K562 (cell line): ENCODE measurements at regions not wholly inside any gene's neighbourhood (a gene's known extent, or its start where the extent isn't known, plus 50 kb on each side); places are given as distances from the start of the nearest gene placed in this dataset.

ENCODE experiments used
- ATAC-seq: fragments of 200-7000 bp; cut with Tn5 transposase; 3 replicates; pipeline ENCODE4 v1.9.1; 2020; ENCODE audit warnings: moderate library complexity
- BruUV-seq: library from RNA; stranded (reverse); fragments of 400-500 nt; replicated peaks from 2 replicates; lab custom pipeline; 2021; lab: Mats Ljungman, UMichigan
- CTCF ChIA-PET: fragments of 300-600 bp; formaldehyde crosslinking; extraction: SDS; loops from one replicate; lab custom pipeline; 2021; ENCODE audit warnings: low intra/inter-chr PET ratio; lab: Yijun Ruan, JAX
- POLR2A ChIA-PET: fragments of 300-600, 350-650 bp; sonication (Branson Sonifier 250); formaldehyde crosslinking; extraction: SDS; loops from one replicate; lab custom pipeline; 2021; ENCODE audit warnings: antibody characterized with exemption, inconsistent platforms; lab: Yijun Ruan, JAX
- DNase-seq, 4 experiments: peaks; one replicate each; pipeline versions ENCODE4 v3.0.0 to v3.0.0-alpha.2; 2011 to 2018; ENCODE audit warnings: low spot score in 3 of 4, mixed read lengths in 3 of 4; ENCODE audit errors: extremely low read depth in 1 of 4
- FAIRE-seq: peaks from 2 replicates; lab custom pipeline; 2011; peaks lifted over from hg19 to GRCh38; lab: Jason Lieb, UNC
- H2AFZ ChIP-seq: 2 replicates; pipeline ENCODE4 v1.6.0; 2011; ENCODE audit warnings: low read depth, low read length, control low read depth, inconsistent platforms
- H3K27ac ChIP-seq: fragments of 200-600 bp; 3 replicates; pipeline ENCODE4 v1.8.0; 2011; ENCODE audit warnings: low read depth, mild to moderate bottlenecking, control low read depth, inconsistent platforms, low read length, moderate library complexity, mixed read lengths; ENCODE audit errors: extremely low read depth
- H3K27me3 ChIP-seq, 2 experiments: fragments of 300-600 bp in 1 of 2; 2 replicates in 1 of 2; 3 replicates in 1 of 2; pipeline versions ENCODE4 v1.6.0 to v1.8.0; 2011; ENCODE audit warnings: inconsistent platforms in 2 of 2, low read length in 2 of 2, mild to moderate bottlenecking in 1 of 2, mixed read lengths in 1 of 2, moderate library complexity in 1 of 2; ENCODE audit not compliant: control insufficient read depth in 2 of 2, insufficient read depth in 2 of 2
- H3K36me3 ChIP-seq: fragments of 300-600 bp; 3 replicates; pipeline ENCODE4 v1.8.0; 2011; ENCODE audit warnings: mild to moderate bottlenecking, low read length, inconsistent platforms; ENCODE audit not compliant: control insufficient read depth, insufficient read depth
- H3K4me1 ChIP-seq, 2 experiments: fragments of 200-600 bp in 1 of 2; replicated peaks in 1 of 2; 2 replicates in 1 of 2; 3 replicates in 1 of 2; pipeline versions ENCODE4 v1.5.1 to v1.8.0; 2011; ENCODE audit warnings: inconsistent platforms in 2 of 2, low read length in 2 of 2, mild to moderate bottlenecking in 1 of 2, mixed read lengths in 1 of 2, moderate library complexity in 1 of 2; ENCODE audit not compliant: control insufficient read depth in 2 of 2, insufficient read depth in 2 of 2
- H3K4me2 ChIP-seq: 2 replicates; pipeline ENCODE4 v1.6.1; 2011; ENCODE audit warnings: low read length, control low read depth, inconsistent platforms, mixed read lengths; ENCODE audit not compliant: insufficient read depth
- H3K4me3 ChIP-seq: fragments of 200-600 bp; sonication (generic), shearing (Covaris generic); 2 replicates; pipeline ENCODE4 v1.5.1; 2016; ENCODE audit warnings: control low read depth, inconsistent platforms
- H3K79me2 ChIP-seq: fragments of 200-600 bp; 3 replicates; pipeline ENCODE4 v1.8.0; 2011; ENCODE audit warnings: low read length, inconsistent platforms; ENCODE audit not compliant: control insufficient read depth, insufficient read depth
- H3K9ac ChIP-seq, 2 experiments: 2 replicates each; pipeline versions ENCODE4 v1.6.0 to v1.6.1; 2011; ENCODE audit warnings: low read depth in 2 of 2, low read length in 2 of 2, control low read depth in 1 of 2, inconsistent platforms in 1 of 2, mild to moderate bottlenecking in 1 of 2, mixed read lengths in 1 of 2; ENCODE audit not compliant: insufficient read depth in 1 of 2
- H3K9me1 ChIP-seq: one replicate; pipeline ENCODE4 v1.6.0; 2011; ENCODE audit warnings: inconsistent platforms, mild to moderate bottlenecking, low read length, moderate library complexity; ENCODE audit not compliant: control insufficient read depth, insufficient read depth
- H3K9me3 ChIP-seq: replicated peaks from 2 replicates; pipeline ENCODE4 v1.5.1; 2011; ENCODE audit warnings: low read depth, low read length, inconsistent platforms; ENCODE audit not compliant: control insufficient read depth, insufficient read depth
- H4K20me1 ChIP-seq: replicated peaks from 2 replicates; pipeline ENCODE4 v1.6.1; 2011; ENCODE audit warnings: low read length, inconsistent platforms, mixed read lengths; ENCODE audit not compliant: control insufficient read depth, insufficient read depth
- BDP1 ChIP-seq: IDR thresholded peaks from 3 replicates; pipeline ENCODE4 v1.6.1; 2011; ENCODE audit not compliant: insufficient read length, insufficient read depth
- CREM ChIP-seq: IDR thresholded peaks from 2 replicates; pipeline ENCODE4 v1.6.1; 2014; ENCODE audit warnings: antibody characterized with exemption, low read depth
- GATAD2A ChIP-seq: fragments of 450-650 bp; IDR thresholded peaks from 2 replicates; pipeline ENCODE4 v1.6.1; 2017
- KLF10 ChIP-seq: fragments of 250-450 bp; sonication (Bioruptor Pico); IDR thresholded peaks from 2 replicates; pipeline ENCODE4 v1.6.1; 2021; ENCODE audit warnings: matching md5 sums
- MEIS2 ChIP-seq: fragments of 450-650 bp; IDR thresholded peaks from 2 replicates; pipeline ENCODE4 v1.6.1; 2014; ENCODE audit warnings: mild to moderate bottlenecking; ENCODE audit not compliant: partially characterized antibody
- MTA1 ChIP-seq: fragments of 450-650 bp; IDR thresholded peaks from 2 replicates; pipeline ENCODE4 v1.6.1; 2017; ENCODE audit warnings: borderline replicate concordance
- PML ChIP-seq: IDR thresholded peaks from 2 replicates; pipeline ENCODE4 v1.6.1; 2012; ENCODE audit warnings: low read length, inconsistent platforms
- RBM25 ChIP-seq: fragments of 200-400 bp; formaldehyde crosslinking; IDR thresholded peaks from 2 replicates; pipeline ENCODE4 v1.6.1; 2018; ENCODE audit warnings: low read length, low read depth, moderate library complexity; ENCODE audit not compliant: severe bottlenecking
- WGBS: fragments of 100-300 bp; shearing (Covaris generic); methylation state at CpG from one replicate; pipeline ENCODE4 v1.1.6; 2016; ENCODE audit warnings: low coverage, mixed read lengths; ENCODE audit not compliant: insufficient coverage; ENCODE audit errors: missing lambda C conversion rate; 5-methylcytosine and 5-hydroxymethylcytosine counted together
- in situ Hi-C: fragments of 300-500 bp; cut with MboI; formaldehyde crosslinking; loops from 4 replicates; pipeline ENCODE4 v1.15.0; 2018; ENCODE audit warnings: inconsistent platforms, mixed read lengths
- intact Hi-C: fragments of 100-400 bp; cut with micrococcal nuclease; formaldehyde crosslinking; loops from 2 replicates; pipeline ENCODE4 v1.14.2; 2022
- TF ChIP-seq, protein P1 (sequence below): fragments of 450-650 bp; formaldehyde crosslinking; IDR thresholded peaks from 2 replicates; pipeline ENCODE4 v1.4.0; 2020; ENCODE audit warnings: mild to moderate bottlenecking, moderate library complexity
- TF ChIP-seq, protein P2 (sequence below): IDR thresholded peaks from 3 replicates; pipeline ENCODE4 v1.6.1; 2011; ENCODE audit warnings: borderline replicate concordance, mild to moderate bottlenecking, moderate library complexity; ENCODE audit not compliant: insufficient read length; ENCODE audit errors: extremely low read depth

GRCh38 chr5:10045376-10045775 lies 204.3 kb downstream of the ATPSCKMT start (continued):
- TF ChIP-seq, protein P1, sequence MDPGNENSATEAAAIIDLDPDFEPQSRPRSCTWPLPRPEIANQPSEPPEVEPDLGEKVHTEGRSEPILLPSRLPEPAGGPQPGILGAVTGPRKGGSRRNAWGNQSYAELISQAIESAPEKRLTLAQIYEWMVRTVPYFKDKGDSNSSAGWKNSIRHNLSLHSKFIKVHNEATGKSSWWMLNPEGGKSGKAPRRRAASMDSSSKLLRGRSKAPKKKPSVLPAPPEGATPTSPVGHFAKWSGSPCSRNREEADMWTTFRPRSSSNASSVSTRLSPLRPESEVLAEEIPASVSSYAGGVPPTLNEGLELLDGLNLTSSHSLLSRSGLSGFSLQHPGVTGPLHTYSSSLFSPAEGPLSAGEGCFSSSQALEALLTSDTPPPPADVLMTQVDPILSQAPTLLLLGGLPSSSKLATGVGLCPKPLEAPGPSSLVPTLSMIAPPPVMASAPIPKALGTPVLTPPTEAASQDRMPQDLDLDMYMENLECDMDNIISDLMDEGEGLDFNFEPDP (CRISPR knock-in tag) = no peak
- TF ChIP-seq CREM (no peak), GATAD2A (no peak), MEIS2 (no peak)

DNA sequence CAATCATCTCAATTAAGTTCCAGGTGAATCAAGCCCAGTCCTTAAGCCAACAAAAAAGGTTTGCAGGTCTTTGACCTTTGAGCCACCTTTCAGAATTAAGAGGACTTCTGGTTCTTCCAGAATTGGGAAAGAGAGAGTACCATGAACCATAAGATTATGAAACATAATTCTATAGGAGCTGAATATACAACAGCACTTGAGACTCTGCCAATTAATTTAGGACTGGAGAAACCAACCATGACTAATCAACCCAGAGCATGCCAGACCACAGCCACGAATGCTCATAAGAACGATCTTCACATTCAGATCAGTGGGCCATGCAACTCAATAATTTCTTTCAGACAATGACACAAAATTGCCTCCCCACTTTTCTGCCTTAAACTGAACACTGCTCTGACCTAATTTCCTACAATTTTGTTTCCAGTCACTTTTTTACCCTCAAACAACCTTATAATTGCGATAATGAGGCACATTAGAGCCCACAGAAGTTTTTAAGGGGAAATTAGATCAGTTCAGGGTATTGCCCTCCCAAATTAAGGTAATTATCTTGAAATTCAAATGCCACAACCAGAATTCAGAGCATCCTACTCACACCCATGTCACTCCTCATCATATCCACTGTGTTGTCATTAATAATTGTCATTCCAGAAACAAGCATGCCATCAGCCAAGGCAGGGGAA lies 213.4 kb downstream of the ATPSCKMT start:
- H3K36me3 ChIP-seq = no peaks in the 10 kb centered on the region
- no peak overlapping the region for H2AFZ ChIP-seq
- no peaks in the 10 kb centered on the region for H3K27me3 ChIP-seq
- no peak for FAIRE-seq
- H3K4me1 ChIP-seq = no peaks in the 10 kb centered on the region
- no peak overlapping the region for H3K9ac ChIP-seq
- DNase-seq = no peak
- no peak overlapping the region for H3K27ac ChIP-seq
- H3K4me3 ChIP-seq = no peak overlapping the region
- ChIA-PET CTCF (no interaction called here), POLR2A (no interaction called here)
- H3K4me2 ChIP-seq = no peak overlapping the region
- no peaks in the 10 kb centered on the region for H3K9me3 ChIP-seq
- ATAC-seq = no peak
- 0% methylated on average over 3 of the region's 3 CpGs for WGBS
- intact Hi-C loops (no loop called here), in situ Hi-C loops (no loop called here)
- no TSS peak for BruUV-seq
- no peaks in the 10 kb centered on the region for H4K20me1 ChIP-seq
- H3K79me2 ChIP-seq = no peaks in the 10 kb centered on the region
- H3K9me1 ChIP-seq = no peaks in the 10 kb centered on the region
- TF ChIP-seq KLF10 (CRISPR knock-in tag) (no peak), RBM25 (no peak), MTA1 (no peak), PML (no peak), BDP1 (no peak)
- TF ChIP-seq, protein P2, sequence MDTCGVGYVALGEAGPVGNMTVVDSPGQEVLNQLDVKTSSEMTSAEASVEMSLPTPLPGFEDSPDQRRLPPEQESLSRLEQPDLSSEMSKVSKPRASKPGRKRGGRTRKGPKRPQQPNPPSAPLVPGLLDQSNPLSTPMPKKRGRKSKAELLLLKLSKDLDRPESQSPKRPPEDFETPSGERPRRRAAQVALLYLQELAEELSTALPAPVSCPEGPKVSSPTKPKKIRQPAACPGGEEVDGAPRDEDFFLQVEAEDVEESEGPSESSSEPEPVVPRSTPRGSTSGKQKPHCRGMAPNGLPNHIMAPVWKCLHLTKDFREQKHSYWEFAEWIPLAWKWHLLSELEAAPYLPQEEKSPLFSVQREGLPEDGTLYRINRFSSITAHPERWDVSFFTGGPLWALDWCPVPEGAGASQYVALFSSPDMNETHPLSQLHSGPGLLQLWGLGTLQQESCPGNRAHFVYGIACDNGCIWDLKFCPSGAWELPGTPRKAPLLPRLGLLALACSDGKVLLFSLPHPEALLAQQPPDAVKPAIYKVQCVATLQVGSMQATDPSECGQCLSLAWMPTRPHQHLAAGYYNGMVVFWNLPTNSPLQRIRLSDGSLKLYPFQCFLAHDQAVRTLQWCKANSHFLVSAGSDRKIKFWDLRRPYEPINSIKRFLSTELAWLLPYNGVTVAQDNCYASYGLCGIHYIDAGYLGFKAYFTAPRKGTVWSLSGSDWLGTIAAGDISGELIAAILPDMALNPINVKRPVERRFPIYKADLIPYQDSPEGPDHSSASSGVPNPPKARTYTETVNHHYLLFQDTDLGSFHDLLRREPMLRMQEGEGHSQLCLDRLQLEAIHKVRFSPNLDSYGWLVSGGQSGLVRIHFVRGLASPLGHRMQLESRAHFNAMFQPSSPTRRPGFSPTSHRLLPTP = no peak
